ENCODE measurements at regions not wholly inside any gene's neighbourhood (a gene's known extent, or its start where the extent isn't known, plus 50 kb on each side); places are given as distances from the start of the nearest gene placed in this dataset.

GRCh38 chr13:100812982-100813584 lies 138.5 kb upstream of the TMTC4 start:
- TF ChIP-seq CTCF (conservative IDR thresholded peaks at IDR 0.05; ENCODE audit: control insufficient read depth, insufficient read depth, low read depth, low read length) = no peak
- no peak overlapping the region for H3K4me3 ChIP-seq (ENCODE audit: control insufficient read depth, low read depth, low read length)
- DNase-seq (ENCODE audit: low read depth) = no peak

- no peak for DNase-seq (ENCODE audit: low read depth)
- no peak for TF ChIP-seq CTCF (conservative IDR thresholded peaks at IDR 0.05; ENCODE audit: control insufficient read depth, insufficient read depth, low read depth, low read length)
- H3K4me3 ChIP-seq (ENCODE audit: control insufficient read depth, low read depth, low read length) = no peak overlapping the region
Observed at GRCh38 chr13:100811928-100812327, 137.3 kb upstream of the TMTC4 start.

- no peak for TF ChIP-seq CTCF (conservative IDR thresholded peaks at IDR 0.05; ENCODE audit: control insufficient read depth, insufficient read depth, low read depth, low read length)
- DNase-seq (ENCODE audit: low read depth) = no peak
Observed at GRCh38 chr13:100811024-100811865, 136.7 kb upstream of the TMTC4 start.

GRCh38 chr13:100810481-100810880 lies 135.9 kb upstream of the TMTC4 start:
- no peak for TF ChIP-seq CTCF (conservative IDR thresholded peaks at IDR 0.05; ENCODE audit: control insufficient read depth, insufficient read depth, low read depth, low read length)
- H3K4me3 ChIP-seq (ENCODE audit: control insufficient read depth, low read depth, low read length) = no peak overlapping the region
- no peak for DNase-seq (ENCODE audit: low read depth)

More at GRCh38 chr13:100811024-100811865, 136.7 kb upstream of the TMTC4 start:
- no peak overlapping the region for H3K4me3 ChIP-seq (ENCODE audit: control insufficient read depth, low read depth, low read length)

GRCh38 chr13:100809856-100810255 lies 135.3 kb upstream of the TMTC4 start:
- TF ChIP-seq CTCF (conservative IDR thresholded peaks at IDR 0.05; ENCODE audit: control insufficient read depth, insufficient read depth, low read depth, low read length) = no peak
- no peak for DNase-seq (ENCODE audit: low read depth)
- no peak overlapping the region for H3K4me3 ChIP-seq (ENCODE audit: control insufficient read depth, low read depth, low read length)

- no peak for DNase-seq (ENCODE audit: low read depth)
Observed at GRCh38 chr13:100809129-100809390, 134.5 kb upstream of the TMTC4 start.

More at GRCh38 chr13:100809129-100809390, 134.5 kb upstream of the TMTC4 start:
- TF ChIP-seq CTCF (conservative IDR thresholded peaks at IDR 0.05; ENCODE audit: control insufficient read depth, insufficient read depth, low read depth, low read length) = no peak
- H3K4me3 ChIP-seq (ENCODE audit: control insufficient read depth, low read depth, low read length) = no peak overlapping the region

Data from fibroblast of mammary gland (primary cell).